Heart left ventricle (tissue), 16 donors: ENCODE measurements at regions not wholly inside any gene's neighbourhood (a gene's known extent, or its start where the extent isn't known, plus 50 kb on each side); places are given as distances from the start of the nearest gene placed in this dataset.

Source experiments
- ATAC-seq, 4 donors: fragments of 200-7000 bp; cut with Tn5 transposase; one replicate each; pipeline ENCODE4 v1.9.1; 2020 to 2022; ENCODE audit warnings: moderate library complexity in 4 of 4, mild to moderate bottlenecking in 3 of 4, moderate number of reproducible peaks in 1 of 4
- DNase-seq, 5 donors: peaks; one replicate each; pipeline ENCODE4 v3.0.0-alpha.2; 2020
- H3K27ac ChIP-seq, 12 donors: fragments of 200-600 bp; sonication (generic) in 4 of 12; one replicate each; pipeline versions ENCODE4 v1.5.0 to v1.8.0; 2016 to 2022; ENCODE audit warnings: mild to moderate bottlenecking in 2 of 12
- H3K27me3 ChIP-seq, 9 donors: fragments of 200-600 bp; sonication (generic) in 2 of 9; one replicate each; pipeline versions ENCODE4 v1.5.1 to v1.8.0; 2016 to 2022; ENCODE audit warnings: mild to moderate bottlenecking in 3 of 9
- H3K36me3 ChIP-seq, 9 donors: fragments of 200-600 bp; sonication (generic) in 2 of 9; one replicate each; pipeline versions ENCODE4 v1.5.0 to v1.8.0; 2018 to 2022; ENCODE audit warnings: mild to moderate bottlenecking in 2 of 9
- H3K4me1 ChIP-seq, 12 donors: fragments of 200-600 bp; sonication (generic) in 4 of 12; one replicate each; pipeline versions ENCODE4 v1.5.0 to v1.8.0; 2016 to 2022; ENCODE audit warnings: mild to moderate bottlenecking in 3 of 12
- H3K4me3 ChIP-seq, 12 donors: fragments of 200-600 bp; sonication (generic) in 4 of 12; one replicate each; pipeline versions ENCODE4 v1.5.0 to v1.8.0; 2017 to 2022; ENCODE audit warnings: mild to moderate bottlenecking in 9 of 12, moderate library complexity in 4 of 12
- H3K9me3 ChIP-seq, 12 donors: fragments of 200-600 bp; sonication (generic) in 4 of 12; one replicate each; pipeline versions ENCODE4 v1.5.0 to v1.8.0; 2016 to 2022; ENCODE audit warnings: mild to moderate bottlenecking in 1 of 12
- CTCF ChIP-seq, 12 donors: fragments of 200-600 bp; sonication (generic) in 4 of 12; IDR thresholded peaks; one replicate each; pipeline versions ENCODE4 v1.5.0 to v1.8.0; 2018 to 2022; ENCODE audit warnings: antibody characterized with exemption in 12 of 12, mild to moderate bottlenecking in 5 of 12
- POLR2A ChIP-seq, 2 donors: fragments of 450-650 bp; IDR thresholded peaks; one replicate each; pipeline ENCODE4 v1.6.1; 2017; ENCODE audit warnings: antibody characterized with exemption in 2 of 2, mild to moderate bottlenecking in 2 of 2, moderate library complexity in 2 of 2
- WGBS, 4 donors: extraction: QIAGEN DNeasy Blood & Tissue Kit in 2 of 4; methylation state at CpG; one replicate each; pipeline versions ENCODE4 v1.1.5 to v1.1.7; 2013 to 2018; 5-methylcytosine and 5-hydroxymethylcytosine counted together
- intact Hi-C, 10 donors: fragments of 100-400 bp; cut with DNase I; formaldehyde crosslinking; loops; one replicate each; pipeline versions ENCODE4 v1.11.1 to v1.14.2; 2022
- donor health status: ischemic (EF 13 %, LVEDD 7.1; RV severe dilation, severe dysfunction).
- donor health status: healthy with polysubstance abuse.
- donor health status: DM: no; HTN: yes; CAD: no.
- donor health status: DM: no; HTN: no; CAD: no.
- donor health status: ischemic (EF 25% LVEDD 6.9; RV normal size, moderate dysfunction).
- donor health status: ischemic (EF 25% LVEDD 5.7; RV mildly dilated, moderate dysfunction).
- donor health status: healthy.
- donor health status: DM: yes; HTN: yes; CAD: no.
- donor health status: ischemic (EF 35%, LVEDD 5.7; RV mildly dilated, moderate dysfunction).
- donor health status: nonischemic (EF 11% LVEDD 7.7; RV severe dilation, severe dysfunction).
- donor health status: DM: yes; HTN: yes; CAD: no.
- donor health status: PGD.
- donor health status: ischemic (EF 29% LVEDD 5.4; RV normal size, mild dysfunction).
- donor health status: nonischemic (EF 23%, LVEDD 6.1; RV moderate dilation, normal function).

- Histone ChIP-seq H3K4me3 (no peak overlapping the region), H3K4me1 (no peaks in the 10 kb centered on the region), H3K9me3 (no peaks in the 10 kb centered on the region), H3K27me3 (no peaks in the 10 kb centered on the region), H3K27ac (no peak overlapping the region), H3K36me3 (no peaks in the 10 kb centered on the region)
- 60 to 81% (median 72%) methylated on average over 2 of the region's 2 CpGs for WGBS, 4 donors
- TF ChIP-seq POLR2A (IDR thresholded peaks at IDR 0.05) = no peak
- TF ChIP-seq CTCF (IDR thresholded peaks at IDR 0.05) = peak in 4 of 12 donors; percentile 19 to 29 (median 24)
- DNase-seq = no peak
- intact Hi-C loops = no loop called here
- ATAC-seq = no peak
Observed at GRCh38 chr4:148998719-148999118, 556.5 kb upstream of the NR3C2 start.

DNA sequence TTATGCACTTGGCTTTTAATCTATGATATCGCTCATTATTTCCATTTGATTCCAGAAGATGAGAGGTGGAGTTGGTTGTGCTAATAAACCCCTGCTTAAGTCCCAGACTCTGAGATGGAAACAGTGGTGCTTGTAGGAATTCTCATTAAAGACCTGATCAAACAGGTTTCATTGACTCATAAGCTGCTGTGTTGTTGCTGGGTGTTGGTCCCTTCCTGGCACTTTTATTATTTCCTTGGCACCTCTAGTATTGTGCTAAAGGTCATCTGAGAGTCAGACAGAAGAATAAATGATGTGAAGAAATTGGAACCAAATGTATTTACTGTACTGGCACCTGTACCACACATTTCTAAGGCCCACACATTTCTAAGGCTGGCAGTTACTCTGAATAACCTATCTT lies 544.7 kb upstream of the NR3C2 start:
- no peaks in the 10 kb centered on the region for H3K36me3 ChIP-seq
- H3K4me1 ChIP-seq = no peaks in the 10 kb centered on the region
- no peaks in the 10 kb centered on the region for H3K27me3 ChIP-seq
- TF ChIP-seq POLR2A (IDR thresholded peaks at IDR 0.05) (no peak), CTCF (IDR thresholded peaks at IDR 0.05) (no peak)
- WGBS, 4 donors = 0 to 100% (median 25%) methylated on average over 1 of the region's 1 CpG
- no peak for ATAC-seq
- intact Hi-C loops = no loop called here
- H3K4me3 ChIP-seq = no peak overlapping the region
- no peak for DNase-seq
- H3K9me3 ChIP-seq = no peaks in the 10 kb centered on the region
- no peak overlapping the region for H3K27ac ChIP-seq

GRCh38 chr4:148984951-148985350 lies 542.7 kb upstream of the NR3C2 start:
- WGBS, 4 donors = 85 to 96% (median 91%) methylated on average over 2 of the region's 2 CpGs
- ATAC-seq = no peak
- Histone ChIP-seq H3K27ac (no peak overlapping the region), H3K4me3 (no peak overlapping the region), H3K4me1 (peaks cover 0 to 9% (median 0%) of the 10 kb centered on the region in 12 donors), H3K9me3 (no peaks in the 10 kb centered on the region), H3K36me3 (no peaks in the 10 kb centered on the region), H3K27me3 (no peaks in the 10 kb centered on the region)
- intact Hi-C loops = no loop called here
- no peak for TF ChIP-seq POLR2A (IDR thresholded peaks at IDR 0.05)
- DNase-seq = no peak

- H3K4me1 ChIP-seq = peaks cover 0 to 9% (median 0%) of the 10 kb centered on the region in 12 donors
- 64 to 74% (median 67%) methylated on average over 4 of the region's 4 CpGs for WGBS, 4 donors
Observed at GRCh38 chr4:148982200-148982599, 540.0 kb upstream of the NR3C2 start.

More at GRCh38 chr4:148982200-148982599, 540.0 kb upstream of the NR3C2 start:
- no peak overlapping the region for H3K27ac ChIP-seq
- intact Hi-C loops = no loop called here
- DNase-seq (no peak), ATAC-seq (no peak)
- H3K4me3 ChIP-seq = no peak overlapping the region
- H3K9me3 ChIP-seq = no peaks in the 10 kb centered on the region
- H3K27me3 ChIP-seq = no peaks in the 10 kb centered on the region
- no peaks in the 10 kb centered on the region for H3K36me3 ChIP-seq
- TF ChIP-seq CTCF (IDR thresholded peaks at IDR 0.05) (no peak), POLR2A (IDR thresholded peaks at IDR 0.05) (no peak)
